ENCODE measurements at regions not wholly inside any gene's neighbourhood (a gene's known extent, or its start where the extent isn't known, plus 50 kb on each side); places are given as distances from the start of the nearest gene placed in this dataset.

- no peak for TF ChIP-seq TCF7 (IDR thresholded peaks at IDR 0.05; ENCODE audit: low read depth)
- no peak for TF ChIP-seq REST (IDR thresholded peaks at IDR 0.05; ENCODE audit: borderline replicate concordance in 1 of 2, low read depth in 1 of 2, low read length in 2 of 2)
- no peak for TF ChIP-seq EZH2 (conservative IDR thresholded peaks at IDR 0.05; ENCODE audit: low read depth, low read length)
- TF ChIP-seq JUN (CRISPR knock-in tag; IDR thresholded peaks at IDR 0.05), result no peak
- TF ChIP-seq ZNF335 (CRISPR knock-in tag; IDR thresholded peaks at IDR 0.05), result no peak
- TF ChIP-seq ARNT (IDR thresholded peaks at IDR 0.05), result no peak
- no peak for TF ChIP-seq SP2 (CRISPR knock-in tag; IDR thresholded peaks at IDR 0.05)
- TF ChIP-seq IRF2 (CRISPR knock-in tag; IDR thresholded peaks at IDR 0.05), result no peak
- no peak for TF ChIP-seq CTCF (CRISPR knock-in tag; IDR thresholded peaks at IDR 0.05)
- TF ChIP-seq MAFK (conservative IDR thresholded peaks at IDR 0.05 in 1 of 2, IDR thresholded peaks at IDR 0.05 in 1 of 2; ENCODE audit: low read length in 2 of 2), result no peak
- TF ChIP-seq EP300 (IDR thresholded peaks at IDR 0.05; ENCODE audit: low read depth in 2 of 2, low read length in 2 of 2), result no peak
- no peak for TF ChIP-seq EP300 (CRISPR knock-in tag; IDR thresholded peaks at IDR 0.05; ENCODE audit: borderline replicate concordance)
Observed at GRCh38 chr1:29870621-29871020, 634.3 kb downstream of the PTPRU start.
